ENCODE measurements at regions not wholly inside any gene's neighbourhood (a gene's known extent, or its start where the extent isn't known, plus 50 kb on each side); places are given as distances from the start of the nearest gene placed in this dataset.

DNA sequence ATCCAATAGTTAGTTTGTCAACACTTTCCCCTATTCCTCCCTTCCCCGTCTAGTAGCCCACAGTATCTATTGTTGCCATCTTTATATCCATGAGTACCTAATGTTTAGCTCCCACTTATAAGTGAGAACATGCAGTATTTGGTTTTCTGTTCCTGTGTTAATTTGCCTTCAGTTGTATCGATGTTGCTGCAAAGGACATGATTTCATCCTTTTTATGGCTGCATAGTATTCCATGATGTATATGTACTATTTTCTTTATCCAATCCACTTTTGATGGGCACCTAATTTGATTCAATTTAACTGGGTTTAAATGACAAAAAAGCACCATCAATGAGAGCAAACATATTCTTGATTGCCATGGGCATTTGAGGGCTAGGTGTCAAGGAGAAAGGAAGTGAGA, 321.5 kb upstream of the TBX18 start:
- intact Hi-C loops (cut with DNase I), result no loop called here
- Histone ChIP-seq H3K27me3 (no peaks in the 10 kb centered on the region), H3K9me3 (replicated peaks in 1 of 3) (no peaks in the 10 kb centered on the region), H3K4me1 (replicated peaks in 1 of 2) (no peaks in the 10 kb centered on the region), H3K27ac (no peak overlapping the region), H3K4me3 (no peak overlapping the region), H3K36me3 (replicated peaks in 1 of 2) (no peaks in the 10 kb centered on the region)
- TF ChIP-seq POLR2A (IDR thresholded peaks at IDR 0.05), result no peak
- TF ChIP-seq, protein P1, sequence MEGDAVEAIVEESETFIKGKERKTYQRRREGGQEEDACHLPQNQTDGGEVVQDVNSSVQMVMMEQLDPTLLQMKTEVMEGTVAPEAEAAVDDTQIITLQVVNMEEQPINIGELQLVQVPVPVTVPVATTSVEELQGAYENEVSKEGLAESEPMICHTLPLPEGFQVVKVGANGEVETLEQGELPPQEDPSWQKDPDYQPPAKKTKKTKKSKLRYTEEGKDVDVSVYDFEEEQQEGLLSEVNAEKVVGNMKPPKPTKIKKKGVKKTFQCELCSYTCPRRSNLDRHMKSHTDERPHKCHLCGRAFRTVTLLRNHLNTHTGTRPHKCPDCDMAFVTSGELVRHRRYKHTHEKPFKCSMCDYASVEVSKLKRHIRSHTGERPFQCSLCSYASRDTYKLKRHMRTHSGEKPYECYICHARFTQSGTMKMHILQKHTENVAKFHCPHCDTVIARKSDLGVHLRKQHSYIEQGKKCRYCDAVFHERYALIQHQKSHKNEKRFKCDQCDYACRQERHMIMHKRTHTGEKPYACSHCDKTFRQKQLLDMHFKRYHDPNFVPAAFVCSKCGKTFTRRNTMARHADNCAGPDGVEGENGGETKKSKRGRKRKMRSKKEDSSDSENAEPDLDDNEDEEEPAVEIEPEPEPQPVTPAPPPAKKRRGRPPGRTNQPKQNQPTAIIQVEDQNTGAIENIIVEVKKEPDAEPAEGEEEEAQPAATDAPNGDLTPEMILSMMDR (IDR thresholded peaks at IDR 0.05), result no peak
- WGBS, 4 donors, result 80 to 92% (median 84%) methylated on average over 2 of the region's 2 CpGs
- DNase-seq, result no peak

DNA sequence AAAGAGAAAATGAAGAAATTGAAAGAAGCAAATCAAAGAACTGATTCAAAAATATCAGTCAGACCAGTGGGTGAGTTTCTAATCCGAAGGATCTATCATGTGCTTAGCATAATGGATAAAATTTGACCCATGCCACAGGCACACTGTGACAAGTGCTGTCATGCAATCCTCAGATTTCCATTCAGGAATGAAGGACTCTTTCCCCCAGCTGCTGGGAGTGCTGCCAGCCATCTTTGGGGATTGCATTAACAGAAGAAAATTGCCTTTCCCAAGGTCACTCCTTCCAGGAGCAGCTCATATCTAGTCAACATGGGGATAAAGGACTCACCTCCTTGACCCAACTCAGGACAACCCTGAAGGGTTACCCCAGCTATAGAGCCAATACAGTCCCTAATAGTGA, 316.7 kb upstream of the TBX18 start:
- DNase-seq, result no peak
- Histone ChIP-seq H3K36me3 (replicated peaks in 1 of 2) (no peaks in the 10 kb centered on the region), H3K27ac (no peak overlapping the region), H3K4me1 (replicated peaks in 1 of 2) (no peaks in the 10 kb centered on the region), H3K4me3 (no peak overlapping the region), H3K9me3 (replicated peaks in 1 of 3) (no peaks in the 10 kb centered on the region), H3K27me3 (no peaks in the 10 kb centered on the region)
- 65 to 71% (median 67%) methylated on average over 1 of the region's 1 CpG for WGBS, 4 donors
- no peak for TF ChIP-seq POLR2A (IDR thresholded peaks at IDR 0.05)
- TF ChIP-seq, protein P1 (IDR thresholded peaks at IDR 0.05), result no peak
- intact Hi-C loops (cut with DNase I), result no loop called here

DNA sequence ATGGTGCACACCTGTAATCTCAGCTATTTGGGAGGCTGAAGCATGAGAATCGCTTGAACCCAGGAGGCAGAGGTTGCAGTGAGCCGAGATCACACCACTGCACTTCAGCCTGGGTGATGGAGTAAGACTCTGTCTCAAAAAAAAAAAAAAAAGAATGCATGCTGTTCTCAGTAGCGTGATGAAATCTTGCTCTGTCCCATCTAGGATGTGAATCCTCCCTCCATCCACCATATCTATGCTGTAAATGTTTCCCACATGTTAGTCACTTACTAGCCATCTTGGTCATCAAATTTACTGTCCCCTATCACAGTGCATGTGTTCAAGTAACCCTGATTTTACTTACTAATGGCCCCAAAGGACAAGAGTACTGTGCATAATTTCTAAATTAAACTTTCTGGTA, 315.4 kb upstream of the TBX18 start:
- no peak for DNase-seq
- Histone ChIP-seq H3K4me1 (replicated peaks in 1 of 2) (no peaks in the 10 kb centered on the region), H3K27me3 (no peaks in the 10 kb centered on the region), H3K4me3 (no peak overlapping the region), H3K9me3 (replicated peaks in 1 of 3) (no peaks in the 10 kb centered on the region), H3K36me3 (replicated peaks in 1 of 2) (no peaks in the 10 kb centered on the region), H3K27ac (no peak overlapping the region)
- intact Hi-C loops (cut with DNase I), result no loop called here
- WGBS, 4 donors, result 76 to 81% (median 79%) methylated on average over 3 of the region's 3 CpGs
- TF ChIP-seq, protein P1 (IDR thresholded peaks at IDR 0.05), result no peak
- no peak for TF ChIP-seq POLR2A (IDR thresholded peaks at IDR 0.05)

DNA sequence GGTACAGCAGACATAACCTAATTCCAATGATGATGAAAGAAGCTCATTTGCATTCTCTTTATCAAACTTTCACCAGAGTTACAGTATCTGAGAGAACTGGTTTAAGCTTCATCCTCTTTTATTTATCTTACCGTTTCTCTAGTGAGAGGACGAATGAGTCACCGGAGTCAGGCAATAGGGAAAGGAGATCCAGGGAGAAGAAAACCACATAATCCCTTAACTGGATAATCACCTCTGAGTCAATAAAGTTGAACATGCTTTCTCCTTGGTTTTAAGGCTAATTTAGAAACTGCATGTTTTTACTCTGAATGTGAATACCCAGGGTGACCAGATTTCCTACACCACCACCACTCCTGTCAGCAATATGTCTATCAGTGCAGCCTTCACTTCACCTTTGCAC, 313.7 kb upstream of the TBX18 start:
- Histone ChIP-seq H3K27me3 (no peaks in the 10 kb centered on the region), H3K4me3 (no peak overlapping the region), H3K4me1 (replicated peaks in 1 of 2) (no peaks in the 10 kb centered on the region), H3K9me3 (replicated peaks in 1 of 3) (no peaks in the 10 kb centered on the region), H3K36me3 (replicated peaks in 1 of 2) (no peaks in the 10 kb centered on the region), H3K27ac (no peak overlapping the region)
- intact Hi-C loops (cut with DNase I), result no loop called here
- 51 to 57% (median 52%) methylated on average over 3 of the region's 3 CpGs for WGBS, 4 donors
- DNase-seq, result no peak
- TF ChIP-seq, protein P1 (IDR thresholded peaks at IDR 0.05), result no peak
- TF ChIP-seq POLR2A (IDR thresholded peaks at IDR 0.05), result no peak
